Amniotic epithelial cell (primary cell): ENCODE measurements at regions not wholly inside any gene's neighbourhood (a gene's known extent, or its start where the extent isn't known, plus 50 kb on each side); places are given as distances from the start of the nearest gene placed in this dataset.
A peak's percentile ranks its signal among the peaks of the same experiment; 100 is the strongest.

Source experiments
- DNase-seq: peaks from one replicate; pipeline ENCODE4 v3.0.0-alpha.2; 2010; ENCODE audit warnings: low read depth

DNA sequence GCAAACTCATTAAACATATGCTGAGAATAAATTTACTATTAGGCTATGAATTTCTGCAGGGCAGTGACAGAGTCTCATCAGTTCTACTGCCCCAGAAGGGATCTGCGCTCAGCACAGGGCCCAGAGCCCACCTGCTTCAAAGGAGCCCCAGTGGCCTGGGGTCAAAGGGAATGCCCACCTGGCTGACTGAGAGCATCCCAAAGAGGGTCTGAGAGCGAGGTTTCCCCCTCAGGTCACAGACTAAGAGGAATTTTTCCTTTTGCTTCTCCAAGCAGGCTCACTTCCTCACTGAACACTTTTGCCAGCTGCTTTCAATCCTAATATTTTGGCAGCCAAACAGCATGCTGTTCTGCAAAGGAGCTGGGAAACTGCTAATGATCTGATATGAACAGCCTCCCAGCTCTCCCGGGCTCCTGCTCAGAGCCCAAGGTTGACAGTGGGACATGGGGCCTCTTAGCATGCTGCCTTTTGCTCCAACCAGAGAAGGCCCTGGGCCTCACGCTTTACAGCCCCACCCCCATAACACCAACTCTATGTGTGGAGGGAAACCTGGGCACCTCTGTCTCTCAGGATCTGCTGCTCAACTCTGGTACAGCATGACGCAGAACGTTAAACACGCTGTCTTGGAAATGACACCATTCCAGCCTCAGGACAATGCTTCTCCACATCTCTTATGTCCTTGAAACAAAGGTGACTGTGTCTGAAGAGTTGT, 70.7 kb upstream of the SYT6 start:
- no peak for DNase-seq

DNA sequence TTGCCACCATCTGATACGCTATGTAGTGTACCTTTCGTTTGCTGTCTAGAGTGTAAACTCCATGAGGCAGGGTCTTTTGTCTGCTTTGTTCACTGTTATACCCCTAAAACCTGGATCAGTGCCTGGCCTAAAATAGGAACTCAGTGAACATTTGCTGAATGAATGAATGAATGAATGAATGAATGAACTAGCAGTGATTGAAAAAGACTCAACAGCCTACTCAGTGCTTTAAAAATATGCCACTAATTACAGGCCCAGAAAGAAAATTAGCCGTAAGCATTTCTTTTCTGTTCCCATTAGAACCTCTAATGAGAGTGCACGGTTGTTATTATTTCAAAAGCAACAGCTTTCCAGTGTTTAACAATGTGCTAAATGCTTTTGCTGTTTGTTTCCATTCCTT, 69.3 kb upstream of the SYT6 start:
- no peak for DNase-seq

GRCh38 chr1:114219172-114219868, 65.7 kb upstream of the SYT6 start:
- DNase-seq, result peak; percentile 20

GRCh38 chr1:114218361-114219171, 64.9 kb upstream of the SYT6 start:
- no peak for DNase-seq

DNA sequence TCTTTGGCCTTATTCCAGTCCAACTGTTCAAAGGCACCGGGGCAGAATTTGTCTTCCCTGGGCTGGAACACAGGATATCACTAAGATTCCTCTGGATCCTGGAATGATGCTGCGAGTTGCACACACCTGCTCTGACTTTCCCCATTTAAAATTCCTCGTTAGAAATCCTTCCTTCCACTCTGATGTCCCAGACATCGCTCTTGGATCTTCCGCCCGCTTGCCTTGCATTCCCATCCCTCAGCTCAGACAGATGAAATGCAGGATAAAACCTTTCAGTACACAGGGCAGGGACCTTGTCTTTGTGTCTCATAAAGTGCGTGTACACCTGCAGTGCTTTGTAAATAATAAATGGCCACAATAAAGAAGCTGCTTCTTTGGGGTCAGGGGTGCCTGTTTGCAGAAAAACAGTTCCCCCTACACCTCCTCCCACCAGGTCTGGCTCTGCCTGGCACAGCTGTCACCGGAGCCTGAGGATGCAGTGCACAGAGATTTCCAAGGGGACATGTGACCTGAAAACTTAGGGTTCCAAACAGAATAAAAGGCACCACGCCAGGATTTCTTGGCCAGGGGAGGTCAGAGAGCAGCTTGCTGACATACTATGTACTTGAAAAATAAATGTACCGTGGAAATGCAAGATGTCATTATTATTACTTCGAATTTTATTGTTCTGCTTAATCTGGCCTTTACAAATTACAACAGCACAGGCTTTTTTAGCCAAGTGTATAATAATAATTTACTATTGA, 62.9 kb upstream of the SYT6 start:
- DNase-seq, result no peak

- DNase-seq, result peak; percentile 6
Measured at GRCh38 chr1:114215436-114215835, 61.8 kb upstream of the SYT6 start.

DNA sequence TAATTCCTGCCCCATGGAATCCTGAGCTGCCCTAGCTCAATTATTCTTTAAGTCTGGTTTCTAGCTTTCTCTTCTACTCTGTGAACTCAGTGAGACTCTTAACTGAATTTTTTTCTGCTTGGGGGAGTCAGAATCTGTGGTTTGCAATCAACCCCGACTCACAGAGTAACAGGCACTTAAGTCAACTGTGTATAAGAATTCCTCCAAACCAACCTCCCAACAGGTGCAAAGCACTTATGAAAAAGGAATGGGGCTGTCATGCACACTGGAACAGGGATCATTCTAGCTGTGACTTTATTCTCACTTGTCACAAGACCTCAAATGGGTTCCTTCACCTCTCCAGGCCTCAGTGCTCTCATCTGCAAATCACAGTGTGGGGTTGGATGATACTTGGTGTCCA, 60.3 kb upstream of the SYT6 start:
- DNase-seq, result no peak

DNA sequence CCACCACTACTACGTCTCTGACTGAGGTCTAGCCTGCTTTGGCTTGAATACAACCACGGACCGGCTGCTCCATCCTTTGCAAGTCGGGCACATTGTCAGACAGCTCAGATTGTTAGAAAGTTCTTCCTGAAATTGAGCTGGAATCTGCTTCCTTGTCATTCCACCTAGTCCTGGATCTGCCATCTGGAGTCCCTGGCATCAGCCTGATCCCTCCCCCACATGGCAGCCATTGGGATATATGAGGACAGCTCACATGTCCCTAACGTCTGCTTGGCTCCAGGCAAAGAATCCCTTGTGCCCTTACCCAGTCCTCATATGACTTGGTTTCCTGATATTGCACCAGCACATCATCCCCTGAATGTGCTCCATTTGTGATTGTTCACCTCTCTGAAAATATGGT, 56.3 kb upstream of the SYT6 start:
- no peak for DNase-seq

- no peak for DNase-seq
Measured at GRCh38 chr1:114208714-114209113, 55.0 kb upstream of the SYT6 start.

- DNase-seq, result no peak
Measured at GRCh38 chr1:114208106-114208505, 54.4 kb upstream of the SYT6 start.

DNA sequence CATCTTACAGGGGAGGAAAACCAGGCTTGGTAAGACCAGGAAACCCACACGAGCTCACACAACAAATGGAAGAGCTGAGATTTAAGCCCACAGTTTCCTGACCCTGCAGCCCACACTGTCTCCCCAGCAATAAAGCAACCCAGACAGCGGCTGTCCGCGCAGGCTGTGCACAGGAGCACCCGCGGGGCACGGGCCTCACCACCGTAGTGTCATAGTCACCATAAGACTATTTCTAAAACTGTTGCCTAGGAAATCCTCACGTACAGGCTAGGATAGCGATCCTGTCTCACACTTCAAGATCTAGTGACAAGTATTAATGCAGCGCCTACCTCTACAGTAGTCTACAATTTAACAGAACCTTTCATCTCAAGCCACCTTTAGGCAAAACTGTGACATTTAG, 54.0 kb upstream of the SYT6 start:
- DNase-seq, result no peak

DNA sequence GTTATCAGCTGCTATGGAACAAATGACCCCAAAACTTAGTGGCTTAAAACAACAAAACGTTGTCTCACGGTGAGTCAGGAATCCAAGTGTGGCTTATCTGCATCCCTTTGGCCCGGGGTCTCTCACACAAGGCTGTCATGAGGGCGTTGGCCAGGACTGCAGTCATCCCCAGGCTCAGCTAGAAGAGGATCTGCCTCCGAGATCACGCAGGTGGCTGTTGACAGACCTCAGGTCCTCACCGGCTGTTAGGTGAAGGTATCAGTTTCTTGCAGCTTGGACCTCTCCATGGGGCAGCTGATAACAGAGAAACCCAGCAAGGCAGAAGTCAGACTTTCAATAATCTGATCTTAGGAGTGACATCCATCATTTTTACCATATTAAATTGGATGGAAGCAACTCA, 52.7 kb upstream of the SYT6 start:
- no peak for DNase-seq

- no peak for DNase-seq
Measured at GRCh38 chr1:114203595-114204128, 50.0 kb upstream of the SYT6 start.
